Caco-2 (cell line): ENCODE measurements at regions not wholly inside any gene's neighbourhood (a gene's known extent, or its start where the extent isn't known, plus 50 kb on each side); places are given as distances from the start of the nearest gene placed in this dataset.

Experiments
- BruUV-seq: library from RNA; stranded (reverse); fragments of 400-500 nt; replicated peaks from 2 replicates; lab custom pipeline; 2021; lab: Mats Ljungman, UMichigan
- CTCF ChIA-PET: fragments of 300-600 bp; sonication (Branson Sonifier 250); formaldehyde crosslinking; loops from one replicate; lab custom pipeline; 2022; ENCODE audit warnings: antibody characterized with exemption; lab: Charles Lee
- POLR2A ChIA-PET: fragments of 300-600 bp; sonication (Branson Sonifier 250); formaldehyde crosslinking; loops from one replicate; lab custom pipeline; 2022; ENCODE audit warnings: antibody characterized with exemption; lab: Charles Lee
- DNase-seq, 2 experiments: peaks; one replicate each; pipeline versions ENCODE4 v3.0.0 to v3.0.0-alpha.2; 2020 to 2022
- H3K27me3 ChIP-seq: replicated peaks from 2 replicates; pipeline ENCODE4 v1.6.0; 2011; ENCODE audit warnings: low read length; ENCODE audit not compliant: control insufficient read depth, insufficient read depth
- H3K36me3 ChIP-seq: 2 replicates; pipeline ENCODE4 v1.5.1; 2011; ENCODE audit warnings: low read length; ENCODE audit not compliant: control insufficient read depth, insufficient read depth
- H3K4me1 ChIP-seq: fragments of 250-450 bp; sonication (Bioruptor Pico); 2 replicates; pipeline ENCODE4 v1.5.1; 2020; ENCODE audit warnings: mild to moderate bottlenecking
- H3K4me3 ChIP-seq: 2 replicates; pipeline ENCODE4 v1.5.1; 2011; ENCODE audit warnings: low read depth, mild to moderate bottlenecking, control low read depth, low read length
- H3K9me3 ChIP-seq: fragments of 250-450 bp; sonication (Bioruptor Pico); 2 replicates; pipeline ENCODE4 v1.5.1; 2020; ENCODE audit warnings: mild to moderate bottlenecking, moderate library complexity
- H3K27ac Mint-ChIP-seq: one replicate; pipeline ENCODE4 v1.8.0; 2022; ENCODE audit warnings: mixed read lengths; ENCODE audit not compliant: unreplicated experiment
- H3K27me3 Mint-ChIP-seq: one replicate; pipeline ENCODE4 v1.8.0; 2022; ENCODE audit warnings: mixed read lengths; ENCODE audit not compliant: insufficient read depth, unreplicated experiment
- H3K36me3 Mint-ChIP-seq: one replicate; pipeline ENCODE4 v1.8.0; 2022; ENCODE audit warnings: mild to moderate bottlenecking, mixed read lengths; ENCODE audit not compliant: insufficient read depth, unreplicated experiment
- H3K4me1 Mint-ChIP-seq: one replicate; pipeline ENCODE4 v1.8.0; 2022; ENCODE audit warnings: low read depth, mixed read lengths; ENCODE audit not compliant: unreplicated experiment
- H3K4me3 Mint-ChIP-seq: one replicate; pipeline ENCODE4 v1.8.0; 2022; ENCODE audit warnings: mild to moderate bottlenecking, moderate library complexity, mixed read lengths; ENCODE audit not compliant: unreplicated experiment
- H3K9me3 Mint-ChIP-seq: one replicate; pipeline ENCODE4 v1.8.0; 2022; ENCODE audit warnings: mixed read lengths; ENCODE audit not compliant: unreplicated experiment
- intact Hi-C: fragments of 100-400 bp; cut with micrococcal nuclease; formaldehyde crosslinking; loops from one replicate; pipeline ENCODE4 v1.10.0; 2022; ENCODE audit not compliant: unreplicated experiment
- TF ChIP-seq, protein P1 (sequence below), 2 experiments: fragments of 200-600 bp in 1 of 2; IDR thresholded peaks; 1 replicate in 1 of 2; 2 replicates in 1 of 2; pipeline versions ENCODE4 v1.5.1 to v1.8.0; 2011 to 2022; ENCODE audit warnings: antibody characterized with exemption in 1 of 2, control low read depth in 1 of 2, inconsistent platforms in 1 of 2, low read depth in 1 of 2, low read length in 1 of 2, mild to moderate bottlenecking in 1 of 2, moderate library complexity in 1 of 2; ENCODE audit not compliant: insufficient read depth in 1 of 2, severe bottlenecking in 1 of 2, unreplicated experiment in 1 of 2

DNA sequence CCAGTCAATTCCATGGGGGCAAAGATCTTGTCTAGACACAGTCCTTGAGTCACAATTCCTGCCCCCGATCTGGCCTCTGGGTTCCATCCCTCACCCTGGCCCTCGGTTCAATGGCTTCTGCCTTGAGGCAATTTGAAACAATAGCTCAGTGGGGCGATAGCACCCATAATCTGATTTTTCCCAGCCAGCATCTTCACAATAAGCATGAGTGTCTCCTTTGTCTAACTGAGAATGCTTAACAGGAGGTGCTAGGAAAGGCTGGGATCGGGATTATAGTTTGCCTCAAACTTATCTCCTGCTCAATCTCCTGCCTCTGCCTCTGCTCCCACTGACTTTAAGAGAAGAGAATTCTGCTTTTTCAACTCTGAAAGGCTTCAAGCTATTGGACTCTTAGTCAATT is 293.9 kb upstream of the PROX1 start:
- peaks cover 11% of the 10 kb centered on the region for H3K4me1 Mint-ChIP-seq
- Histone ChIP-seq H3K27me3 (no peaks in the 10 kb centered on the region), H3K9me3 (no peaks in the 10 kb centered on the region), H3K4me1 (peaks cover 6% of the 10 kb centered on the region; the same call in 1 of the 2 replicates), H3K4me3 (no peak overlapping the region), H3K36me3 (no peaks in the 10 kb centered on the region)
- TF ChIP-seq, protein P1, sequence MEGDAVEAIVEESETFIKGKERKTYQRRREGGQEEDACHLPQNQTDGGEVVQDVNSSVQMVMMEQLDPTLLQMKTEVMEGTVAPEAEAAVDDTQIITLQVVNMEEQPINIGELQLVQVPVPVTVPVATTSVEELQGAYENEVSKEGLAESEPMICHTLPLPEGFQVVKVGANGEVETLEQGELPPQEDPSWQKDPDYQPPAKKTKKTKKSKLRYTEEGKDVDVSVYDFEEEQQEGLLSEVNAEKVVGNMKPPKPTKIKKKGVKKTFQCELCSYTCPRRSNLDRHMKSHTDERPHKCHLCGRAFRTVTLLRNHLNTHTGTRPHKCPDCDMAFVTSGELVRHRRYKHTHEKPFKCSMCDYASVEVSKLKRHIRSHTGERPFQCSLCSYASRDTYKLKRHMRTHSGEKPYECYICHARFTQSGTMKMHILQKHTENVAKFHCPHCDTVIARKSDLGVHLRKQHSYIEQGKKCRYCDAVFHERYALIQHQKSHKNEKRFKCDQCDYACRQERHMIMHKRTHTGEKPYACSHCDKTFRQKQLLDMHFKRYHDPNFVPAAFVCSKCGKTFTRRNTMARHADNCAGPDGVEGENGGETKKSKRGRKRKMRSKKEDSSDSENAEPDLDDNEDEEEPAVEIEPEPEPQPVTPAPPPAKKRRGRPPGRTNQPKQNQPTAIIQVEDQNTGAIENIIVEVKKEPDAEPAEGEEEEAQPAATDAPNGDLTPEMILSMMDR (IDR thresholded peaks at IDR 0.05; ENCODE audit: insufficient read depth in 1 of 2, low read depth in 1 of 2, low read length in 1 of 2, severe bottlenecking in 1 of 2, unreplicated experiment in 1 of 2) = no peak
- intact Hi-C loops = no loop called here
- no peaks in the 10 kb centered on the region for H3K27me3 Mint-ChIP-seq
- no peaks in the 10 kb centered on the region for H3K36me3 Mint-ChIP-seq
- ChIA-PET CTCF (no interaction called here), POLR2A (no interaction called here)
- BruUV-seq = no TSS peak
- no peak for DNase-seq
- H3K9me3 Mint-ChIP-seq = peaks cover 12% of the 10 kb centered on the region
- no peak overlapping the region for H3K4me3 Mint-ChIP-seq
- no peak overlapping the region for H3K27ac Mint-ChIP-seq

GRCh38 chr1:213697192-213697802 is 290.5 kb upstream of the PROX1 start:
- Mint-ChIP-seq H3K9me3 (peaks cover 20% of the 10 kb centered on the region), H3K36me3 (no peaks in the 10 kb centered on the region), H3K27me3 (no peaks in the 10 kb centered on the region), H3K27ac (no peak overlapping the region), H3K4me3 (no peak overlapping the region), H3K4me1 (peaks cover 17% of the 10 kb centered on the region)
- BruUV-seq = no TSS peak
- Histone ChIP-seq H3K9me3 (0 out of 2 replicates have a peak, but pooled peaks cover under 1% of the 10 kb centered on the region), H3K27me3 (no peaks in the 10 kb centered on the region), H3K4me3 (no peak overlapping the region), H3K4me1 (peaks cover 6% of the 10 kb centered on the region; the same call in 1 of the 2 replicates), H3K36me3 (no peaks in the 10 kb centered on the region)
- ChIA-PET CTCF (no interaction called here), POLR2A (no interaction called here)
- no peak for DNase-seq
- TF ChIP-seq, protein P1 (IDR thresholded peaks at IDR 0.05; ENCODE audit: insufficient read depth in 1 of 2, low read depth in 1 of 2, low read length in 1 of 2, severe bottlenecking in 1 of 2, unreplicated experiment in 1 of 2) = no peak
- intact Hi-C loops = no loop called here

DNA sequence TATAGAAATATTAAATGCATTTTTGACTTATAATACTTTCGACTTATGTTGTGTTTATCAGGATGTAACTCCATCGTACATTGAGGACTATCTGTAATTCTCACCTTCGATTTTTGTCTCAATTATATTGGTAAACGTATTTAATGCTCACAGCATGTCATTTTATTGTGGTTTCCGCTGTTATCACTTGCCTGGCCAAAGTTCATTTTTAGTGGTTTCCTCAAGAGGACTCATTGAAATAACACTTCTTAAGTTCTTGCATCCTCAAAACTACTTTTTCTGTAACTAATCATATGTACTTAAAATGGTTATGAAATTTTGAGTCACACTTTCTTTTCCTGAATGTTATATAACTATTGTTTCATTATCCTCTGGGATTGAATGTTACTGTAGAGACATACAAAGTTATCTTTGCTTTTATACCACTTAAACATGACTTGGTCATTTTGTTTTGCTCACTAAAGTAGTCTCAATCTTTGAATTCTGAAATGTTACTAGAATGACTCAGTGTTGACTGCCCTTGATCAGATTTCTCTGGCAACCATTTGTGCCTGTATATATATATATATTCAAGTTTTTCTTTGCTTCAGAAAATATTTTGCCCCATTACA is 289.6 kb upstream of the PROX1 start:
- Mint-ChIP-seq H3K4me3 (no peak overlapping the region), H3K27ac (no peak overlapping the region), H3K4me1 (peaks cover 17% of the 10 kb centered on the region), H3K9me3 (peaks cover 28% of the 10 kb centered on the region), H3K27me3 (no peaks in the 10 kb centered on the region), H3K36me3 (no peaks in the 10 kb centered on the region)
- 0 out of 2 replicates have a peak, but pooled peaks cover 2% of the 10 kb centered on the region for H3K9me3 ChIP-seq
- BruUV-seq = no TSS peak
- H3K27me3 ChIP-seq = no peaks in the 10 kb centered on the region
- no peak for DNase-seq
- CTCF ChIA-PET = no interaction called here
- H3K36me3 ChIP-seq = no peaks in the 10 kb centered on the region
- H3K4me3 ChIP-seq = no peak overlapping the region
- peaks cover 6% of the 10 kb centered on the region; the same call in 1 of the 2 replicates for H3K4me1 ChIP-seq
- TF ChIP-seq, protein P1 (IDR thresholded peaks at IDR 0.05; ENCODE audit: insufficient read depth in 1 of 2, low read depth in 1 of 2, low read length in 1 of 2, severe bottlenecking in 1 of 2, unreplicated experiment in 1 of 2) = no peak
- intact Hi-C loops = no loop called here
- POLR2A ChIA-PET = no interaction called here
